Endothelial cell of umbilical vein (primary cell): ENCODE measurements at regions not wholly inside any gene's neighbourhood (a gene's known extent, or its start where the extent isn't known, plus 50 kb on each side); places are given as distances from the start of the nearest gene placed in this dataset.

ENCODE experiments used
- POLR2A ChIP-seq: IDR thresholded peaks from 2 replicates; pipeline ENCODE4 v1.6.1; 2012; ENCODE audit warnings: low read depth, mild to moderate bottlenecking, control low read depth, low read length
- TF ChIP-seq, protein P1 (sequence below): IDR thresholded peaks from 2 replicates; pipeline ENCODE4 v1.6.1; 2011; ENCODE audit not compliant: insufficient read depth, insufficient read length
- TF ChIP-seq, protein P2 (sequence below), 2 donors: IDR thresholded peaks; 1 replicate in 1 of 2; 2 replicates in 1 of 2; pipeline ENCODE4 v1.5.1; 2011; ENCODE audit warnings: low read length in 2 of 2, mild to moderate bottlenecking in 2 of 2, moderate library complexity in 2 of 2, control low read depth in 1 of 2, inconsistent platforms in 1 of 2, low read depth in 1 of 2; ENCODE audit not compliant: insufficient read depth in 1 of 2; ENCODE audit errors: extremely low read depth in 1 of 2

DNA sequence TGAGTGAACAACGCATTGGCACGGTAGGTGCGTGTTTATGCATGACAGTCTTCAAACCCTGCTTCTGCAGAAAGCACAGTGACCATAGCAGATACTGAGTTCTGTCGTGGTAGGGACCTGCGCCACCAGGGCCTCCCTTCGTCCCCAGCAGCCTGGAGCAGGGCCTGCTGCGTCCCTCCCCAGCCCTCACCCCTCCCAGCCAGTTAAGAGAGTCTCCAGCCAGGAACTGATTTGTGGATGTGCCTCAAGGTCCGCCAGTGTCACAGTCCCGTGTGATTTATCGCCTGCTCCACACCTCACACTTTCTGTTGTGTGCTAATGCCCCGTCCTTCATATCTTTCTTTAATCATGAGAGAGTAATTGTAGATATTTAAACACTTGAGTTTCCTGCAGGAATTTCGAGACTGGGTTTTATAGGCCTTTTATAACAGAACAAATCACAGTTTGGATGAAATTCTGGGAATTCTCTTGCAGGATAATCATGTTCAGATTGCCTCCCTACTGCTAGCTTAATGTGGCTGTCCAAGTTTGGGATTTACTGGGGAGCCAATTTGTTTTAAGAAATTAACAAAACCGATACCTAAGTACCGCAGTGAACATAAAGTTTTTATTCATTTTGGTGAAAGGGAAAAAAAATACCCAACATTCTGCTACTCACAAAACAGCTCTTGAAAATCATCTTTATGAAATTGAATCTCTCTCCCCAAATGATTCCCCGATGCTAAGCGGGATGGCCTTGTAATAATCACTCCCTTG is 438.6 kb downstream of the TSHZ3 start:
- TF ChIP-seq, protein P1, sequence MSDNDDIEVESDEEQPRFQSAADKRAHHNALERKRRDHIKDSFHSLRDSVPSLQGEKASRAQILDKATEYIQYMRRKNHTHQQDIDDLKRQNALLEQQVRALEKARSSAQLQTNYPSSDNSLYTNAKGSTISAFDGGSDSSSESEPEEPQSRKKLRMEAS, result no peak
- TF ChIP-seq, protein P2, sequence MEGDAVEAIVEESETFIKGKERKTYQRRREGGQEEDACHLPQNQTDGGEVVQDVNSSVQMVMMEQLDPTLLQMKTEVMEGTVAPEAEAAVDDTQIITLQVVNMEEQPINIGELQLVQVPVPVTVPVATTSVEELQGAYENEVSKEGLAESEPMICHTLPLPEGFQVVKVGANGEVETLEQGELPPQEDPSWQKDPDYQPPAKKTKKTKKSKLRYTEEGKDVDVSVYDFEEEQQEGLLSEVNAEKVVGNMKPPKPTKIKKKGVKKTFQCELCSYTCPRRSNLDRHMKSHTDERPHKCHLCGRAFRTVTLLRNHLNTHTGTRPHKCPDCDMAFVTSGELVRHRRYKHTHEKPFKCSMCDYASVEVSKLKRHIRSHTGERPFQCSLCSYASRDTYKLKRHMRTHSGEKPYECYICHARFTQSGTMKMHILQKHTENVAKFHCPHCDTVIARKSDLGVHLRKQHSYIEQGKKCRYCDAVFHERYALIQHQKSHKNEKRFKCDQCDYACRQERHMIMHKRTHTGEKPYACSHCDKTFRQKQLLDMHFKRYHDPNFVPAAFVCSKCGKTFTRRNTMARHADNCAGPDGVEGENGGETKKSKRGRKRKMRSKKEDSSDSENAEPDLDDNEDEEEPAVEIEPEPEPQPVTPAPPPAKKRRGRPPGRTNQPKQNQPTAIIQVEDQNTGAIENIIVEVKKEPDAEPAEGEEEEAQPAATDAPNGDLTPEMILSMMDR (IDR thresholded peaks at IDR 0.05; ENCODE audit: extremely low read depth in 1 of 2, insufficient read depth in 1 of 2, low read depth in 1 of 2, low read length in 2 of 2), result no peak
- TF ChIP-seq POLR2A, result no peak
